GM23338 (cell line): ENCODE measurements at regions not wholly inside any gene's neighbourhood (a gene's known extent, or its start where the extent isn't known, plus 50 kb on each side); places are given as distances from the start of the nearest gene placed in this dataset.

ENCODE experiments used
- CREB1 ChIP-seq: fragments of 250-450 bp; sonication (Bioruptor Pico); IDR thresholded peaks from 2 replicates; pipeline ENCODE4 v1.5.0; 2020; ENCODE audit warnings: low read depth, mild to moderate bottlenecking, moderate library complexity
- EZH2 ChIP-seq: fragments of 200-600 bp; sonication (generic); IDR thresholded peaks from one replicate; pipeline ENCODE4 v1.8.0; 2017; ENCODE audit warnings: antibody characterized with exemption, mild to moderate bottlenecking, low read depth; ENCODE audit not compliant: unreplicated experiment
- EZH2phosphoT487 ChIP-seq: fragments of 200-600 bp; sonication (generic); IDR thresholded peaks from one replicate; pipeline ENCODE4 v1.8.1; 2018; ENCODE audit warnings: antibody characterized with exemption; ENCODE audit not compliant: unreplicated experiment
- JUNB ChIP-seq: IDR thresholded peaks from one replicate; pipeline ENCODE4 v1.6.1; 2016; ENCODE audit warnings: antibody characterized with exemption; ENCODE audit not compliant: unreplicated experiment
- POLR2AphosphoS5 ChIP-seq: IDR thresholded peaks from 2 replicates; pipeline ENCODE4 v1.6.1; 2016; ENCODE audit warnings: antibody characterized with exemption, low read depth
- STAT1 ChIP-seq: IDR thresholded peaks from one replicate; pipeline ENCODE4 v1.6.1; 2016; ENCODE audit warnings: antibody characterized with exemption; ENCODE audit not compliant: unreplicated experiment
- ZNF331 ChIP-seq: fragments of 250-450 bp; sonication (Bioruptor Pico); IDR thresholded peaks from 2 replicates; pipeline ENCODE4 v1.5.0; 2020; ENCODE audit warnings: low read depth, mild to moderate bottlenecking, moderate library complexity
- TF ChIP-seq, protein P1 (sequence below), 2 experiments: fragments of 200-600 bp in 1 of 2; sonication (generic) in 1 of 2; conservative IDR thresholded peaks; 2 replicates each; pipeline versions ENCODE4 v1.5.1 to v1.6.1; 2016 to 2017; ENCODE audit warnings: antibody characterized with exemption in 2 of 2, low read depth in 2 of 2, mild to moderate bottlenecking in 2 of 2, moderate library complexity in 1 of 2
- TF ChIP-seq, protein P2 (sequence below): IDR thresholded peaks from one replicate; pipeline ENCODE4 v1.6.1; 2018; ENCODE audit warnings: antibody characterized with exemption; ENCODE audit not compliant: unreplicated experiment
- TF ChIP-seq, protein P3 (sequence below): IDR thresholded peaks from 2 replicates; pipeline ENCODE4 v1.6.1; 2016; ENCODE audit warnings: antibody characterized with exemption

DNA sequence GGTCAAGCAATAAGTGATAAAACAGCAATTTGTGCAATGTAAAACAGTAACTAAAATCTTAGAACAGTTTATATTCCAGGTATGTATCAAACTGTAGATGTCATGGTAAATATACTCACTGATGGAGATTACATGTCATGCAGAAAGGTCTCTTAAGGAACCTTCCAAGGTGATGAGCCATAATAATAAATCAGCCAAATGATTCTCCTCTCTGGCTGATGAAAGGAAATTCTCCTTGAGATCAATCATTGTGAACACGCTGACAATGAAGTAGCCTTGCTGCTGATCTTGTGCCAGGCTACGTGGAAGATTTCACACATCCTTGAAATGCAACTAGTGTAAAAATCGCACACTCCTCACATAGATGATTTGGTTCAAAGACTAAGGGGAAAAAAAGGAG is 392.5 kb upstream of the CDH7 start:
- TF ChIP-seq, protein P1, sequence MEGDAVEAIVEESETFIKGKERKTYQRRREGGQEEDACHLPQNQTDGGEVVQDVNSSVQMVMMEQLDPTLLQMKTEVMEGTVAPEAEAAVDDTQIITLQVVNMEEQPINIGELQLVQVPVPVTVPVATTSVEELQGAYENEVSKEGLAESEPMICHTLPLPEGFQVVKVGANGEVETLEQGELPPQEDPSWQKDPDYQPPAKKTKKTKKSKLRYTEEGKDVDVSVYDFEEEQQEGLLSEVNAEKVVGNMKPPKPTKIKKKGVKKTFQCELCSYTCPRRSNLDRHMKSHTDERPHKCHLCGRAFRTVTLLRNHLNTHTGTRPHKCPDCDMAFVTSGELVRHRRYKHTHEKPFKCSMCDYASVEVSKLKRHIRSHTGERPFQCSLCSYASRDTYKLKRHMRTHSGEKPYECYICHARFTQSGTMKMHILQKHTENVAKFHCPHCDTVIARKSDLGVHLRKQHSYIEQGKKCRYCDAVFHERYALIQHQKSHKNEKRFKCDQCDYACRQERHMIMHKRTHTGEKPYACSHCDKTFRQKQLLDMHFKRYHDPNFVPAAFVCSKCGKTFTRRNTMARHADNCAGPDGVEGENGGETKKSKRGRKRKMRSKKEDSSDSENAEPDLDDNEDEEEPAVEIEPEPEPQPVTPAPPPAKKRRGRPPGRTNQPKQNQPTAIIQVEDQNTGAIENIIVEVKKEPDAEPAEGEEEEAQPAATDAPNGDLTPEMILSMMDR (conservative IDR thresholded peaks at IDR 0.05; ENCODE audit: low read depth in 2 of 2), result no peak
- TF ChIP-seq, protein P2, sequence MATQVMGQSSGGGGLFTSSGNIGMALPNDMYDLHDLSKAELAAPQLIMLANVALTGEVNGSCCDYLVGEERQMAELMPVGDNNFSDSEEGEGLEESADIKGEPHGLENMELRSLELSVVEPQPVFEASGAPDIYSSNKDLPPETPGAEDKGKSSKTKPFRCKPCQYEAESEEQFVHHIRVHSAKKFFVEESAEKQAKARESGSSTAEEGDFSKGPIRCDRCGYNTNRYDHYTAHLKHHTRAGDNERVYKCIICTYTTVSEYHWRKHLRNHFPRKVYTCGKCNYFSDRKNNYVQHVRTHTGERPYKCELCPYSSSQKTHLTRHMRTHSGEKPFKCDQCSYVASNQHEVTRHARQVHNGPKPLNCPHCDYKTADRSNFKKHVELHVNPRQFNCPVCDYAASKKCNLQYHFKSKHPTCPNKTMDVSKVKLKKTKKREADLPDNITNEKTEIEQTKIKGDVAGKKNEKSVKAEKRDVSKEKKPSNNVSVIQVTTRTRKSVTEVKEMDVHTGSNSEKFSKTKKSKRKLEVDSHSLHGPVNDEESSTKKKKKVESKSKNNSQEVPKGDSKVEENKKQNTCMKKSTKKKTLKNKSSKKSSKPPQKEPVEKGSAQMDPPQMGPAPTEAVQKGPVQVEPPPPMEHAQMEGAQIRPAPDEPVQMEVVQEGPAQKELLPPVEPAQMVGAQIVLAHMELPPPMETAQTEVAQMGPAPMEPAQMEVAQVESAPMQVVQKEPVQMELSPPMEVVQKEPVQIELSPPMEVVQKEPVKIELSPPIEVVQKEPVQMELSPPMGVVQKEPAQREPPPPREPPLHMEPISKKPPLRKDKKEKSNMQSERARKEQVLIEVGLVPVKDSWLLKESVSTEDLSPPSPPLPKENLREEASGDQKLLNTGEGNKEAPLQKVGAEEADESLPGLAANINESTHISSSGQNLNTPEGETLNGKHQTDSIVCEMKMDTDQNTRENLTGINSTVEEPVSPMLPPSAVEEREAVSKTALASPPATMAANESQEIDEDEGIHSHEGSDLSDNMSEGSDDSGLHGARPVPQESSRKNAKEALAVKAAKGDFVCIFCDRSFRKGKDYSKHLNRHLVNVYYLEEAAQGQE, result no peak
- no peak for TF ChIP-seq EZH2phosphoT487
- TF ChIP-seq POLR2AphosphoS5, result no peak
- TF ChIP-seq EZH2, result no peak
- TF ChIP-seq, protein P3, sequence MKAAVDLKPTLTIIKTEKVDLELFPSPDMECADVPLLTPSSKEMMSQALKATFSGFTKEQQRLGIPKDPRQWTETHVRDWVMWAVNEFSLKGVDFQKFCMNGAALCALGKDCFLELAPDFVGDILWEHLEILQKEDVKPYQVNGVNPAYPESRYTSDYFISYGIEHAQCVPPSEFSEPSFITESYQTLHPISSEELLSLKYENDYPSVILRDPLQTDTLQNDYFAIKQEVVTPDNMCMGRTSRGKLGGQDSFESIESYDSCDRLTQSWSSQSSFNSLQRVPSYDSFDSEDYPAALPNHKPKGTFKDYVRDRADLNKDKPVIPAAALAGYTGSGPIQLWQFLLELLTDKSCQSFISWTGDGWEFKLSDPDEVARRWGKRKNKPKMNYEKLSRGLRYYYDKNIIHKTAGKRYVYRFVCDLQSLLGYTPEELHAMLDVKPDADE, result no peak
- TF ChIP-seq JUNB, result no peak
- no peak for TF ChIP-seq CREB1
- TF ChIP-seq ZNF331 (CRISPR knock-in tag), result no peak
- TF ChIP-seq STAT1, result no peak
